ENCODE measurements at regions not wholly inside any gene's neighbourhood (a gene's known extent, or its start where the extent isn't known, plus 50 kb on each side); places are given as distances from the start of the nearest gene placed in this dataset.

DNA sequence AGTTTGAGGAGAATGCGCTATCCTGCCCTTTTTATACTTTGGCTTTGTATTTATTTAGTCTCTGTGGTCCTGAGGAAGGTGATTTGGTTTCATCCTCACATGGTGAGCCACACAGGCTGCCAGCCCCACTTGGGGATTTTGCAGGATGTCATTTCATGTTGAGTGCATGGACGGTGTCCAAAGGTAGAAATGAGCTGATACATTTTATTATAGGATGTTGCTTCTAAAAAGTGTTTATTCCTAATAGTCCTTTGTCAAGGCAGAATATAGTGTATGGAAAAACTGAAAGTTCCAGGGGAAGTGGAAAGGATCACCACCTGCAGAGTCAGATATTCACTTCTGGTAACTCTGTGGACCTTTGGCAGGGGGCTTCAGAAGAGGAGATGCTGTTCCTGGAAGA lies 434.6 kb downstream of the CD109 start:
- H3K27ac ChIP-seq (ENCODE audit: low read length in 2 of 2) = no peak overlapping the region
- no peak overlapping the region for H3K4me3 ChIP-seq (ENCODE audit: control extremely low read depth in 1 of 5, extremely low read depth in 1 of 5, insufficient read depth in 1 of 5, low read depth in 2 of 5, low read length in 4 of 5)
- H4K20me1 ChIP-seq (ENCODE audit: control insufficient read depth, insufficient read depth, low read length, poor library complexity, severe bottlenecking) = no peaks in the 10 kb centered on the region
- Mint-ChIP-seq H3K9me3 (ENCODE audit: insufficient read depth) (no peaks in the 10 kb centered on the region), H3K27me3 (no peaks in the 10 kb centered on the region), H3K27ac (no peak overlapping the region), H3K4me1 (no peaks in the 10 kb centered on the region), H3K4me3 (no peak overlapping the region)
- TF ChIP-seq EZH2 (IDR thresholded peaks at IDR 0.05; ENCODE audit: borderline replicate concordance, insufficient read depth, low read depth, low read length, poor library complexity, severe bottlenecking) = no peak
- TF ChIP-seq, protein P1, sequence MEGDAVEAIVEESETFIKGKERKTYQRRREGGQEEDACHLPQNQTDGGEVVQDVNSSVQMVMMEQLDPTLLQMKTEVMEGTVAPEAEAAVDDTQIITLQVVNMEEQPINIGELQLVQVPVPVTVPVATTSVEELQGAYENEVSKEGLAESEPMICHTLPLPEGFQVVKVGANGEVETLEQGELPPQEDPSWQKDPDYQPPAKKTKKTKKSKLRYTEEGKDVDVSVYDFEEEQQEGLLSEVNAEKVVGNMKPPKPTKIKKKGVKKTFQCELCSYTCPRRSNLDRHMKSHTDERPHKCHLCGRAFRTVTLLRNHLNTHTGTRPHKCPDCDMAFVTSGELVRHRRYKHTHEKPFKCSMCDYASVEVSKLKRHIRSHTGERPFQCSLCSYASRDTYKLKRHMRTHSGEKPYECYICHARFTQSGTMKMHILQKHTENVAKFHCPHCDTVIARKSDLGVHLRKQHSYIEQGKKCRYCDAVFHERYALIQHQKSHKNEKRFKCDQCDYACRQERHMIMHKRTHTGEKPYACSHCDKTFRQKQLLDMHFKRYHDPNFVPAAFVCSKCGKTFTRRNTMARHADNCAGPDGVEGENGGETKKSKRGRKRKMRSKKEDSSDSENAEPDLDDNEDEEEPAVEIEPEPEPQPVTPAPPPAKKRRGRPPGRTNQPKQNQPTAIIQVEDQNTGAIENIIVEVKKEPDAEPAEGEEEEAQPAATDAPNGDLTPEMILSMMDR (IDR thresholded peaks at IDR 0.05) = no peak
- ATAC-seq (ENCODE audit: low read depth) (no peak), DNase-seq (no peak)
- H3K4me2 ChIP-seq (replicated peaks; ENCODE audit: low read depth, low read length, poor library complexity, severe bottlenecking) = no peak overlapping the region
- WGBS (ENCODE audit: insufficient coverage) = 100% methylated on average over 1 of the region's 2 CpGs
- CTCF ChIA-PET = no interaction called here
- H3K4me1 ChIP-seq (ENCODE audit: control insufficient read depth in 2 of 2, insufficient read depth in 2 of 2, low read length in 2 of 2) = no peaks in the 10 kb centered on the region
- no peaks in the 10 kb centered on the region for H3K36me3 ChIP-seq (replicated peaks in 1 of 2; ENCODE audit: control extremely low read depth in 1 of 2, control insufficient read depth in 1 of 2, extremely low read depth in 1 of 2, insufficient read depth in 2 of 2, low read length in 1 of 2)
- H2AFZ ChIP-seq (ENCODE audit: insufficient read depth, low read depth, low read length, poor library complexity, severe bottlenecking) = no peak overlapping the region
- no peak overlapping the region for H3K9ac ChIP-seq (ENCODE audit: low read length)
- H3K27me3 ChIP-seq (replicated peaks in 1 of 4; ENCODE audit: control extremely low read depth in 1 of 4, control insufficient read depth in 3 of 4, insufficient read depth in 4 of 4, low read length in 3 of 4) = no peaks in the 10 kb centered on the region
- POLR2A ChIA-PET = no interaction called here
- H3K79me2 ChIP-seq (ENCODE audit: control insufficient read depth, insufficient read depth, low read length) = no peaks in the 10 kb centered on the region
- intact Hi-C loops (cut with micrococcal nuclease) = no loop called here
- H3K9me3 ChIP-seq (ENCODE audit: control extremely low read depth in 1 of 3, control insufficient read depth in 2 of 3, insufficient read depth in 1 of 3, low read length in 2 of 3) = no peaks in the 10 kb centered on the region

DNA sequence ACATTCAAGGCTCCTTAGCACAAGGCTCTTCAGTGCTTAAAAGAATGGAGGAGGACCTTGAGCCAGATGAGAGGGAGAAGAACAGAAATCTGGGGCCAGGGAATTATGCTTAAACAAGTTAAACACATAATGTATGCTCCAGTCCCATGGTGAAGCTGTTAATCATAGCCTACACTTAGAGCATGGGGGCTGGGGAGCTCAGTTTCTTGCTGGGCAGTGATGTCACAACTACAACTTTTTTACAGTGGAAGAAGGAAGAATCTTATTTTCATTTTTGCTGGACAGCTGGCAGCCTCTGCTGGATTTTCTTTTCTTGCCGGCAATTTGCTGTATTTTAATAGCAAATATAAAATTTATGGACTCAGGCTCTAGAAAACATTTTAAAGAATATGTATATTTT lies 432.5 kb downstream of the CD109 start:
- POLR2A ChIA-PET = no interaction called here

More for the DNA sequence above, 432.5 kb downstream of the CD109 start:
- CTCF ChIA-PET = no interaction called here
- intact Hi-C loops (cut with micrococcal nuclease) = no loop called here
- H3K27me3 Mint-ChIP-seq = no peaks in the 10 kb centered on the region
- Histone ChIP-seq H3K4me3 (ENCODE audit: control extremely low read depth in 1 of 5, extremely low read depth in 1 of 5, insufficient read depth in 1 of 5, low read depth in 2 of 5, low read length in 4 of 5) (no peak overlapping the region), H4K20me1 (ENCODE audit: control insufficient read depth, insufficient read depth, low read length, poor library complexity, severe bottlenecking) (no peaks in the 10 kb centered on the region), H3K9me3 (ENCODE audit: control extremely low read depth in 1 of 3, control insufficient read depth in 2 of 3, insufficient read depth in 1 of 3, low read length in 2 of 3) (no peaks in the 10 kb centered on the region), H3K36me3 (replicated peaks in 1 of 2; ENCODE audit: control extremely low read depth in 1 of 2, control insufficient read depth in 1 of 2, extremely low read depth in 1 of 2, insufficient read depth in 2 of 2, low read length in 1 of 2) (no peaks in the 10 kb centered on the region), H3K27me3 (replicated peaks in 1 of 4; ENCODE audit: control extremely low read depth in 1 of 4, control insufficient read depth in 3 of 4, insufficient read depth in 4 of 4, low read length in 3 of 4) (no peaks in the 10 kb centered on the region), H3K79me2 (ENCODE audit: control insufficient read depth, insufficient read depth, low read length) (no peaks in the 10 kb centered on the region), H3K4me1 (ENCODE audit: control insufficient read depth in 2 of 2, insufficient read depth in 2 of 2, low read length in 2 of 2) (no peaks in the 10 kb centered on the region), H3K27ac (ENCODE audit: low read length in 2 of 2) (no peak overlapping the region), H3K4me2 (replicated peaks; ENCODE audit: low read depth, low read length, poor library complexity, severe bottlenecking) (no peak overlapping the region), H2AFZ (ENCODE audit: insufficient read depth, low read depth, low read length, poor library complexity, severe bottlenecking) (no peak overlapping the region), H3K9ac (ENCODE audit: low read length) (no peak overlapping the region)
- H3K4me3 Mint-ChIP-seq = no peak overlapping the region
- no peak overlapping the region for H3K27ac Mint-ChIP-seq
- WGBS (ENCODE audit: insufficient coverage) = no CpG with 5 or more reads among the region's 1 CpG
- no peaks in the 10 kb centered on the region for H3K4me1 Mint-ChIP-seq
- no peak for DNase-seq
- TF ChIP-seq, protein P1 (IDR thresholded peaks at IDR 0.05) = no peak
- no peak for TF ChIP-seq EZH2 (IDR thresholded peaks at IDR 0.05; ENCODE audit: borderline replicate concordance, insufficient read depth, low read depth, low read length, poor library complexity, severe bottlenecking)
- H3K9me3 Mint-ChIP-seq (ENCODE audit: insufficient read depth) = no peaks in the 10 kb centered on the region
- no peak for ATAC-seq (ENCODE audit: low read depth)
